K562 (cell line): ENCODE measurements at regions not wholly inside any gene's neighbourhood (a gene's known extent, or its start where the extent isn't known, plus 50 kb on each side); places are given as distances from the start of the nearest gene placed in this dataset.

Experiments
- ATAC-seq: fragments of 200-7000 bp; cut with Tn5 transposase; 3 replicates; pipeline ENCODE4 v1.9.1; 2020; ENCODE audit warnings: moderate library complexity
- BruUV-seq: library from RNA; stranded (reverse); fragments of 400-500 nt; replicated peaks from 2 replicates; lab custom pipeline; 2021; lab: Mats Ljungman, UMichigan
- CTCF ChIA-PET: fragments of 300-600 bp; formaldehyde crosslinking; extraction: SDS; loops from one replicate; lab custom pipeline; 2021; ENCODE audit warnings: low intra/inter-chr PET ratio; lab: Yijun Ruan, JAX
- POLR2A ChIA-PET: fragments of 300-600, 350-650 bp; sonication (Branson Sonifier 250); formaldehyde crosslinking; extraction: SDS; loops from one replicate; lab custom pipeline; 2021; ENCODE audit warnings: antibody characterized with exemption, inconsistent platforms; lab: Yijun Ruan, JAX
- DNase-seq, 4 experiments: peaks; one replicate each; pipeline versions ENCODE4 v3.0.0 to v3.0.0-alpha.2; 2011 to 2018; ENCODE audit warnings: low spot score in 3 of 4, mixed read lengths in 3 of 4; ENCODE audit errors: extremely low read depth in 1 of 4
- FAIRE-seq: peaks from 2 replicates; lab custom pipeline; 2011; peaks lifted over from hg19 to GRCh38; lab: Jason Lieb, UNC
- H2AFZ ChIP-seq: 2 replicates; pipeline ENCODE4 v1.6.0; 2011; ENCODE audit warnings: low read depth, low read length, control low read depth, inconsistent platforms
- H3K27ac ChIP-seq: fragments of 200-600 bp; 3 replicates; pipeline ENCODE4 v1.8.0; 2011; ENCODE audit warnings: low read depth, mild to moderate bottlenecking, control low read depth, inconsistent platforms, low read length, moderate library complexity, mixed read lengths; ENCODE audit errors: extremely low read depth
- H3K27me3 ChIP-seq, 2 experiments: fragments of 300-600 bp in 1 of 2; 2 replicates in 1 of 2; 3 replicates in 1 of 2; pipeline versions ENCODE4 v1.6.0 to v1.8.0; 2011; ENCODE audit warnings: inconsistent platforms in 2 of 2, low read length in 2 of 2, mild to moderate bottlenecking in 1 of 2, mixed read lengths in 1 of 2, moderate library complexity in 1 of 2; ENCODE audit not compliant: control insufficient read depth in 2 of 2, insufficient read depth in 2 of 2
- H3K36me3 ChIP-seq: fragments of 300-600 bp; 3 replicates; pipeline ENCODE4 v1.8.0; 2011; ENCODE audit warnings: mild to moderate bottlenecking, low read length, inconsistent platforms; ENCODE audit not compliant: control insufficient read depth, insufficient read depth
- H3K4me1 ChIP-seq, 2 experiments: fragments of 200-600 bp in 1 of 2; replicated peaks in 1 of 2; 2 replicates in 1 of 2; 3 replicates in 1 of 2; pipeline versions ENCODE4 v1.5.1 to v1.8.0; 2011; ENCODE audit warnings: inconsistent platforms in 2 of 2, low read length in 2 of 2, mild to moderate bottlenecking in 1 of 2, mixed read lengths in 1 of 2, moderate library complexity in 1 of 2; ENCODE audit not compliant: control insufficient read depth in 2 of 2, insufficient read depth in 2 of 2
- H3K4me2 ChIP-seq: 2 replicates; pipeline ENCODE4 v1.6.1; 2011; ENCODE audit warnings: low read length, control low read depth, inconsistent platforms, mixed read lengths; ENCODE audit not compliant: insufficient read depth
- H3K4me3 ChIP-seq: fragments of 200-600 bp; sonication (generic), shearing (Covaris generic); 2 replicates; pipeline ENCODE4 v1.5.1; 2016; ENCODE audit warnings: control low read depth, inconsistent platforms
- H3K79me2 ChIP-seq: fragments of 200-600 bp; 3 replicates; pipeline ENCODE4 v1.8.0; 2011; ENCODE audit warnings: low read length, inconsistent platforms; ENCODE audit not compliant: control insufficient read depth, insufficient read depth
- H3K9ac ChIP-seq, 2 experiments: 2 replicates each; pipeline versions ENCODE4 v1.6.0 to v1.6.1; 2011; ENCODE audit warnings: low read depth in 2 of 2, low read length in 2 of 2, control low read depth in 1 of 2, inconsistent platforms in 1 of 2, mild to moderate bottlenecking in 1 of 2, mixed read lengths in 1 of 2; ENCODE audit not compliant: insufficient read depth in 1 of 2
- H3K9me1 ChIP-seq: one replicate; pipeline ENCODE4 v1.6.0; 2011; ENCODE audit warnings: inconsistent platforms, mild to moderate bottlenecking, low read length, moderate library complexity; ENCODE audit not compliant: control insufficient read depth, insufficient read depth
- H3K9me3 ChIP-seq: replicated peaks from 2 replicates; pipeline ENCODE4 v1.5.1; 2011; ENCODE audit warnings: low read depth, low read length, inconsistent platforms; ENCODE audit not compliant: control insufficient read depth, insufficient read depth
- H4K20me1 ChIP-seq: replicated peaks from 2 replicates; pipeline ENCODE4 v1.6.1; 2011; ENCODE audit warnings: low read length, inconsistent platforms, mixed read lengths; ENCODE audit not compliant: control insufficient read depth, insufficient read depth
- HMGN3 ChIP-seq: IDR thresholded peaks from 2 replicates; pipeline ENCODE4 v1.6.1; 2011; ENCODE audit warnings: borderline replicate concordance, low read depth, mild to moderate bottlenecking, mixed read lengths, low read length; ENCODE audit not compliant: insufficient read length; ENCODE audit errors: extremely low read depth
- HNRNPUL1 ChIP-seq: fragments of 200-400 bp; formaldehyde crosslinking; IDR thresholded peaks from 2 replicates; pipeline ENCODE4 v1.6.1; 2017; ENCODE audit warnings: low read length
- PML ChIP-seq: IDR thresholded peaks from 2 replicates; pipeline ENCODE4 v1.6.1; 2012; ENCODE audit warnings: low read length, inconsistent platforms
- SRF ChIP-seq, 2 experiments: fragments of 250-450, 450-650 bp in 1 of 2; sonication (Bioruptor Pico) in 1 of 2; sonication (generic) in 1 of 2; formaldehyde crosslinking; IDR thresholded peaks; 2 replicates each; pipeline versions ENCODE4 v1.5.0 to v1.5.1; 2020 to 2022; ENCODE audit warnings: mild to moderate bottlenecking in 1 of 2, missing genetic modification reagents in 1 of 2
- TAF15 ChIP-seq: fragments of 200-400 bp; formaldehyde crosslinking; IDR thresholded peaks from 2 replicates; pipeline ENCODE4 v1.6.1; 2017; ENCODE audit warnings: mild to moderate bottlenecking, low read depth, low read length, moderate library complexity
- TAL1 ChIP-seq: fragments of 450-650 bp; IDR thresholded peaks from 2 replicates; pipeline ENCODE4 v1.6.1; 2016; ENCODE audit warnings: mild to moderate bottlenecking
- ZFP1 ChIP-seq: fragments of 450-650 bp; formaldehyde crosslinking; IDR thresholded peaks from 2 replicates; pipeline ENCODE4 v1.4.0; 2020; ENCODE audit warnings: mild to moderate bottlenecking, mixed read lengths
- WGBS: fragments of 100-300 bp; shearing (Covaris generic); methylation state at CpG from one replicate; pipeline ENCODE4 v1.1.6; 2016; ENCODE audit warnings: low coverage, mixed read lengths; ENCODE audit not compliant: insufficient coverage; ENCODE audit errors: missing lambda C conversion rate; 5-methylcytosine and 5-hydroxymethylcytosine counted together
- in situ Hi-C: fragments of 300-500 bp; cut with MboI; formaldehyde crosslinking; loops from 4 replicates; pipeline ENCODE4 v1.15.0; 2018; ENCODE audit warnings: inconsistent platforms, mixed read lengths
- intact Hi-C: fragments of 100-400 bp; cut with micrococcal nuclease; formaldehyde crosslinking; loops from 2 replicates; pipeline ENCODE4 v1.14.2; 2022
- TF ChIP-seq, protein P1 (sequence below): fragments of 450-650 bp; formaldehyde crosslinking; IDR thresholded peaks from 2 replicates; pipeline ENCODE4 v1.4.0; 2020; ENCODE audit warnings: mild to moderate bottlenecking, moderate library complexity
- TF ChIP-seq, protein P2 (sequence below): sonication (generic); formaldehyde crosslinking; IDR thresholded peaks from 2 replicates; pipeline ENCODE4 v1.8.0; 2022; ENCODE audit warnings: missing genetic modification reagents, mild to moderate bottlenecking, moderate library complexity, borderline replicate concordance
- TF ChIP-seq, protein P3 (sequence below): sonication (generic); formaldehyde crosslinking; IDR thresholded peaks from 2 replicates; pipeline ENCODE4 v1.8.1; 2023; ENCODE audit warnings: mild to moderate bottlenecking, missing genetic modification reagents

DNA sequence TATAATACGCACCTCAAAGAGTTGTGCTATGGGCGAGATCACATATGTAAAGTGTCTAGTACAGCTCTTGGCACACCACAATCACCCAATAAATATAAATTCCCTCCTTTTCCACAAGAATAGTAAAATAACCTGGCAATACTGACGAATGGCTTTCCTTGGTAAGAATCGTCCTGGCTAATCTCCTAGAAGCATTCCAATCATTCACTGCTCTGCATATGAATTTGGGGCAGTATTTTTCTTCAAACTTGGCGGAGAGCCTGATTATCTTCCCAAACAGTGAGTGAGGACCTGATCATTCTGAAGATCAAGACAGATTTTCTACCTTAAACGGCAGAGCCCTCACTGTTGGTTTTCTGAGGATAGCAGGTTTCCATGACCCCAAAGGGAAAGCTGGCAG is 96.0 kb downstream of the TMEM215 start:
- Histone ChIP-seq H3K36me3 (no peaks in the 10 kb centered on the region), H3K4me3 (no peak overlapping the region), H3K27me3 (no peaks in the 10 kb centered on the region), H3K4me2 (no peak overlapping the region), H3K79me2 (no peaks in the 10 kb centered on the region), H3K9me1 (no peaks in the 10 kb centered on the region), H3K9me3 (no peaks in the 10 kb centered on the region), H3K9ac (no peak overlapping the region), H2AFZ (no peak overlapping the region), H4K20me1 (no peaks in the 10 kb centered on the region), H3K27ac (no peak overlapping the region), H3K4me1 (peaks cover 11 to 17% of the 10 kb centered on the region in 2 experiments; a peak in 4 of 5 replicates)
- 35% methylated on average over 6 of the region's 6 CpGs for WGBS
- POLR2A ChIA-PET = no interaction called here
- BruUV-seq = no TSS peak
- no peak for ATAC-seq
- in situ Hi-C loops = no loop called here
- intact Hi-C loops = no loop called here
- no peak for FAIRE-seq
- no peak for TF ChIP-seq HMGN3
- TF ChIP-seq, protein P1, sequence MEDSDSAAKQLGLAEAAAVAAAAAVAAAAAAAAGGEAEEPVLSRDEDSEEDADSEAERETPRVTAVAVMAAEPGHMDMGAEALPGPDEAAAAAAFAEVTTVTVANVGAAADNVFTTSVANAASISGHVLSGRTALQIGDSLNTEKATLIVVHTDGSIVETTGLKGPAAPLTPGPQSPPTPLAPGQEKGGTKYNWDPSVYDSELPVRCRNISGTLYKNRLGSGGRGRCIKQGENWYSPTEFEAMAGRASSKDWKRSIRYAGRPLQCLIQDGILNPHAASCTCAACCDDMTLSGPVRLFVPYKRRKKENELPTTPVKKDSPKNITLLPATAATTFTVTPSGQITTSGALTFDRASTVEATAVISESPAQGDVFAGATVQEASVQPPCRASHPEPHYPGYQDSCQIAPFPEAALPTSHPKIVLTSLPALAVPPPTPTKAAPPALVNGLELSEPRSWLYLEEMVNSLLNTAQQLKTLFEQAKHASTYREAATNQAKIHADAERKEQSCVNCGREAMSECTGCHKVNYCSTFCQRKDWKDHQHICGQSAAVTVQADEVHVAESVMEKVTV (CRISPR knock-in tag) = no peak
- TF ChIP-seq, protein P2, sequence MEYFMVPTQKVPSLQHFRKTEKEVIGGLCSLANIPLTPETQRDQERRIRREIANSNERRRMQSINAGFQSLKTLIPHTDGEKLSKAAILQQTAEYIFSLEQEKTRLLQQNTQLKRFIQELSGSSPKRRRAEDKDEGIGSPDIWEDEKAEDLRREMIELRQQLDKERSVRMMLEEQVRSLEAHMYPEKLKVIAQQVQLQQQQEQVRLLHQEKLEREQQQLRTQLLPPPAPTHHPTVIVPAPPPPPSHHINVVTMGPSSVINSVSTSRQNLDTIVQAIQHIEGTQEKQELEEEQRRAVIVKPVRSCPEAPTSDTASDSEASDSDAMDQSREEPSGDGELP (CRISPR knock-in tag) = no peak
- TF ChIP-seq PML = no peak
- no peak for TF ChIP-seq TAF15
- TF ChIP-seq, protein P3, sequence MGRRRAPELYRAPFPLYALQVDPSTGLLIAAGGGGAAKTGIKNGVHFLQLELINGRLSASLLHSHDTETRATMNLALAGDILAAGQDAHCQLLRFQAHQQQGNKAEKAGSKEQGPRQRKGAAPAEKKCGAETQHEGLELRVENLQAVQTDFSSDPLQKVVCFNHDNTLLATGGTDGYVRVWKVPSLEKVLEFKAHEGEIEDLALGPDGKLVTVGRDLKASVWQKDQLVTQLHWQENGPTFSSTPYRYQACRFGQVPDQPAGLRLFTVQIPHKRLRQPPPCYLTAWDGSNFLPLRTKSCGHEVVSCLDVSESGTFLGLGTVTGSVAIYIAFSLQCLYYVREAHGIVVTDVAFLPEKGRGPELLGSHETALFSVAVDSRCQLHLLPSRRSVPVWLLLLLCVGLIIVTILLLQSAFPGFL (CRISPR knock-in tag) = no peak
- TF ChIP-seq TAL1 = no peak
- TF ChIP-seq ZFP1 (CRISPR knock-in tag) = no peak
- TF ChIP-seq SRF (CRISPR knock-in tag; IDR thresholded peaks at IDR 0.05) = no peak
- TF ChIP-seq HNRNPUL1 = no peak
- DNase-seq = no peak
- CTCF ChIA-PET = no interaction called here
